Ovary (tissue), 3 donors: ENCODE measurements at regions not wholly inside any gene's neighbourhood (a gene's known extent, or its start where the extent isn't known, plus 50 kb on each side); places are given as distances from the start of the nearest gene placed in this dataset.

ENCODE experiments used
- CTCF ChIP-seq, 3 donors: fragments of 450-650 bp in 2 of 3; fragments of 200-600 bp in 1 of 3; IDR thresholded peaks; one replicate each; pipeline versions ENCODE4 v1.5.1 to v1.8.0; 2016 to 2022; ENCODE audit warnings: antibody characterized with exemption in 3 of 3, mild to moderate bottlenecking in 1 of 3
- POLR2A ChIP-seq: fragments of 450-650 bp; IDR thresholded peaks from one replicate; pipeline ENCODE4 v1.6.1; 2017; ENCODE audit warnings: antibody characterized with exemption, mild to moderate bottlenecking, moderate library complexity
- donor health status: DM: no; HTN: no; CAD: no.

DNA sequence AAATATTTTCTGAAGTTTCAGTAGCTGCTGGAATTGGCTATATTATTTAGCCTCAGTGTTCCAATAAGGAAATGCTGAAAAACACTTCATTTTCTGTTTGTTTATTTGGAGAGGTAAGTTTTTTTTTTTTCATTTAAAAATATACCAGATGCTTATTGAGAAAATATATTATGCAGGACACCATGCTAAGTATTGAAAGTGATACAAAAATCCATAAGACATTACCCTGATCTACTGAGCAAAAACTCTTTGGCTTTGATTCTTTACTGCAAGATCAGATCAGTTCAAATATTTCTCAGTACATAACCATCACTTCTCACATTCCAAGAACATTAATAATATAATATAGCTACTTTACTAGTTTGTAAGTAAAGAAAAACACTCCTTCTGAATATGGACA lies 123.4 kb upstream of the PACRGL start:
- no peak for TF ChIP-seq POLR2A
- no peak for TF ChIP-seq CTCF (IDR thresholded peaks at IDR 0.05)
